ENCODE measurements at regions not wholly inside any gene's neighbourhood (a gene's known extent, or its start where the extent isn't known, plus 50 kb on each side); places are given as distances from the start of the nearest gene placed in this dataset.
"Not testable (repeated sequence)": the region's sequence is repeated elsewhere in the genome, so short reads cannot be mapped to it uniquely, and the experiment has no call there.

DNA sequence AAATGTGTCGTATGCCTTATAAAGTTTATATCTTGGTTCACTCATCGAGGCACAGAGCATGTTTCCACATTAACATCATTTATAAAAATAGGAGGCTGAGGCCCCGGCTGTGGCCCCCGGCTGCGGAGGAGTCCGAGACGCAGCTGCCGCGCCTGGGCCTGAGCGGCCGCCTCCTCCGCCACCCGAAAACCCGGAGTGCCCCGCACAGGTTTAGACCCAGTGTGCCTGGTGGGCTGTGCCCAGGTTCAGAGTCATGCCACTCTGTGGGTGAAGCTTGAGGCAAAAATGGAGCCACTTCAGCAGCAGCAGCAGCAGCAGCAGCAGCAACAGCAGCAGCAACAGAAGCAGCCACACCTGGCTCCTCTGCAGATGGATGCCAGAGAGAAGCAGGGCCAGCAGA lies 299.2 kb upstream of the ADGRL2 start:
- H3K27ac ChIP-seq; DNase-seq (ENCODE audit: low read depth, low spot score): not testable (repeated sequence)

DNA sequence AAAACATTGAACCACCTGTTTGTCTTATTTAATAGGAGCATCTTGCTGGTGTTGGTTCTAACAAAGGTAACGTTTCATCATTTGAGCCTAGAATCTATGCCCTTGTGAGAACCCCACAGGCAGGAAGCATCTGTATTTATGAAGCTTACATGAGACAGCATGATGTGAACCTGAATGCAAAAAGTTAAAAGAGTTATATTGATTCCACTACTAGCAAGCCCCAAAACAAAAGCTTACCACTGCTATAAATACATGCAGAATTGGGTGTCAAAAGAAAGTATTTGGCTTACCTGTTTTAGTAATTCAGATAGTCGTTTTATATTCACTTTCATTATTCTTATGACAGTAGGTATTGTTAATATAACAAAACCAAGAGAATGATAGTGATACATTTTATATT lies 301.2 kb upstream of the ADGRL2 start:
- H3K27ac ChIP-seq: no peak overlapping the region
- no peak for DNase-seq (ENCODE audit: low read depth, low spot score)

DNA sequence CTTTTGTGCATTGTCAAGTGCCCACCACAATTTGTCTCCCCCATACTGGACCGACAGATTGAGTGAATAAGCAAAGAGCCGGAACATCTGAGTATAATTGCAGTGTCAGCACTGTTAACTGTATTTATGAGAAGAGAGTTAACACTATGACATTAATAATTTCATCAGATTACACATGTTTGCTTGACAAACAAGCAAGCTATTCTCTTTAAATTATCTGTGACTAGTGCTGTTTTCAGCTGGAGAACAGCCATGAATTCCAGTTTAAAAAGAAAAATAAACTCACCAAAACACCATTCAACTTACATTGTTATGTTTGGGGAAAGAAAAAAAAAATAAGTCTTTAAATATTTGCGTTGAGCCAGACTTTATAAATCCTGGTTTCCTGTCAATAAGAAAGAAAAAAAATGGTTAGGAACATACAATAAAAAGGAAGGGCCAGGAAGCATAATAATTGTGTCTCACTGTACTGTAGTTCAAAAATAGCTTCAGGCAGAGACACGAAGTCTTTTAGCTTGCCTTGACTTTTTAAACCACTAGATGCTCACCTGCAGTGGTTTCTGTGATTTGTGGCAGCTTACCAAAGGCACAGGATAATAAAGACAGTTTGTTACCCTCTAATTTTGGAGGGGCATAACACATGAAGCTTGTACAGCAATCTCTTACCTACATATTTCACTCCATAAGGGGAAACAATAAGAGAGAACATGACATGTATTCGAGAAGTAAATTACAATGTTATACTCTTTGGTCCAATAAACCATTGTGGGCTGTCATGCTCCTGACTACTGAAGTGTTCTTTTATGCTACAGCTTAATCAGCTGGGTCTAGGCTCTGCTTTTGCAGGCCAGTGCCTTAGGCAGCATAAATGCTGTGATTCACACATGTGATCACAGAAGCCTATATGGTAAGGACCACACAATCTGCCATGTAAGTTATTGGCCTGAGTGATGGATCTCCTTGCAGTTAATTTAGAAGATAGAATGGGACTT lies 302.0 kb upstream of the ADGRL2 start:
- DNase-seq (ENCODE audit: low read depth, low spot score): no peak
- no peak overlapping the region for H3K27ac ChIP-seq

DNA sequence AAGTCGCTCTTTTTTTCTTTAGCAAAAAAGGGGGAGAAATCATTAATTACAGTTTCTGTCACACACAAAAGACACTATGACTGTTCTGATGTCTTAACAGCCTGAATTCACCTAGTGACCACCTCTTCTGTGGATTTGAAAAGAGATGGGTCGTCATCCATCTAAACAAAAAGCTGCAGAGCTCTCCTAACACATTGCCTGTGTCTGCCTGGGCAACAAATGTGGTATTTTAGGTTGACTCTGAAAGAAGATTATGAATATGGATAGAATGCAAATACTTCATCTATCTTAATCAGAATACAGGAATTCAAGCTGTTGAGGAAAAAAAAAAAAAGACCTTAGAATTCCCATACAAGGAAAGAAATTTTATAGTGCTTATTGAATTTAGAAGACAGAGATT lies 304.4 kb upstream of the ADGRL2 start:
- no peak overlapping the region for H3K27ac ChIP-seq

DNA sequence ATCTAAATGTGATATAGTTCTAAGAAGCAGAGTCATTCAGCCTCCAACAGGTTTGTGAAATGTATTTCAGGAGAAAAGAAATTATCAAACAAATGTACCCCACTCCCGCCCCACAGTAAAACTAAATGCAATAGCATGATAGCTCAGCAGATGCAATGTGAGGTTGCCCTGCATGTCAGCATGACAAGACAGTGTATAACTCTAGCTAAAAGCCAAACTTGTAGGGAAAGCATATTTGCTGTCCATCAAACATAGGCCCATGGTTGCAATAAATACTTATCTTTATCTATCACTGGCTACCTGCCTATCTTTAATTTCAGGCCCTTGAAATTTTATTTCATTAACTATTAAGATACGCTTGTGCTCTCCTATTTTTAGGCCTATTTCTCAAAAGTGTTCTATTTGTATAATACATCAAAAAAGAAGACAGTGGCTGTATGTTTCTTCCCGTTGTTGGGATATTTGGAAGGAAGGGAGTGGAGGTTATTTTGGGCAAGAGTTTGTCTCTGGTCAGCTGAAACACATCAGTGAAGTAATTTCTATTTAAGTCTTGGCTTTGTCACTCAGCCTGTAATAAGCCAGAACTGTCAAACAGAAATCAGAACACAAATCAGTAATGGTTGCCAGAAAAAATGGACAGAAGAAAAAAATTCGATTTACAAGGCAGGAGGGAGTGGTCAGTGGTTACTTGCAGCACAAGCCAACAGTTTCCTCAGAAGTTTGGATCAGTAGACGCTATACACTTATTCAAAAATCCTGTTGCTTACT lies 307.4 kb upstream of the ADGRL2 start:
- DNase-seq (ENCODE audit: low read depth, low spot score): no peak
- no peak overlapping the region for H3K27ac ChIP-seq

More for the DNA sequence above, 304.4 kb upstream of the ADGRL2 start:
- no peak for DNase-seq (ENCODE audit: low read depth, low spot score)

DNA sequence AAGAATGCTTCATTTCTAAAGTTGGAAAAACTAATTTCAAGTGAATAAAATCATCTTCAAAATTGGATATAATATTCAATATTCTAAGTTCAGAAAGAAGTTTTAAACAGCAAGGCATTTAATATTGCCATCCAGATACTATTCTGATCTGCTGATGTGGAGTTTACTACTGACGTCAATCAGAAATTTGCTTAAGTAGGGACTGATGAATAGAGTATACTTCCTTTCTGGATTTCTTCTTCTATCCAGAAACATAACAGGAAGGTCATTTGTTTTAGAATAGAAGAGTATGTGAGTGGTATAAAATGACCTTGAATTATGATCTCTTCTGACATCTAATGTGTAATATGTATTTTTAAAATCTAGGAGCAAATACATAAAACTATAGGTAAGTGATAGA lies 308.1 kb upstream of the ADGRL2 start:
- DNase-seq (ENCODE audit: low read depth, low spot score): no peak
- H3K27ac ChIP-seq: no peak overlapping the region

DNA sequence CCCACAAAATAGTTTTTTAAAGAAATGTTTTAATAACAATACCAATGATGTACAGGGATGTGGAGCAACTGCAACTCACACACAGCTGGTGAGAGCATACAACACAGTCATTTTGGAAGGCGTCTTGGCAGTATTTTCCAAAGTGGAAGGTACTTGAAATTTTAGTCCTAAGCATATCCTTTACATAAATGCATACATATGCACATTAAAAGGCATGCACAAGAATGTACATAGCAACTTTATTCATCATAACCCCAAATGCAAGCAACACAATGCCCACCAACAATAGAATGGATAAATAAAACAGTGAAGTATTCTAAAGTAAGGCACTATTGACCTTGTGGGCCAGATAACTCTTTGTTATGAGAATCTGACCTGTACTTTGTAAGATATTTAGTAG lies 310.1 kb upstream of the ADGRL2 start:
- H3K27ac ChIP-seq: no peak overlapping the region
- no peak for DNase-seq (ENCODE audit: low read depth, low spot score)

DNA sequence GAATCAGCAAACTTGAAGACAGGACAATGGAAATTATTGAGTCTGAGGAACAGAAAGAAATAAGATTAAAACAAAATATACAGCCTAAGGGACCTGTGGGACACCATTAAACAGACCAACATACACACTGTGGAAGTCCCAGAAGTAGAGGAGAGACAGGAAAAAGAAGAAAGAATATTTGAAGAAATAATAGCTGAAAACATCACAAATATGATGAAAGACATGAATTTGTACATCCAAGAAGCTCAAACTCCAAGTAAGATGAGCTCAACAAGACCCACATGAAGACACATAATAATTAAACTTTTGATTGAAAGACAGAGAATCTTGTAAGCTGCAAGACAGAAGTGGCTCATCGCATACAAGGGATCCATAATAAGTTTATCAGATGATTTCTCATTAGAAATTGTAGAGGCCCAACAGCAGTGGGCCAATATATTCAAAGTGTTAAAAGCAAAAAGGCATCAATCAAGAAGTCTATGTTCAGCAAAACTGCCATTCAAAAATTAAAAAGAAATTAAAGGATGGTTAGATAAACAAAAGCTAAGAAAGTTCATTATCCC lies 311.3 kb upstream of the ADGRL2 start:
- no peak for DNase-seq (ENCODE audit: low read depth, low spot score)
- H3K27ac ChIP-seq: no peak overlapping the region

DNA sequence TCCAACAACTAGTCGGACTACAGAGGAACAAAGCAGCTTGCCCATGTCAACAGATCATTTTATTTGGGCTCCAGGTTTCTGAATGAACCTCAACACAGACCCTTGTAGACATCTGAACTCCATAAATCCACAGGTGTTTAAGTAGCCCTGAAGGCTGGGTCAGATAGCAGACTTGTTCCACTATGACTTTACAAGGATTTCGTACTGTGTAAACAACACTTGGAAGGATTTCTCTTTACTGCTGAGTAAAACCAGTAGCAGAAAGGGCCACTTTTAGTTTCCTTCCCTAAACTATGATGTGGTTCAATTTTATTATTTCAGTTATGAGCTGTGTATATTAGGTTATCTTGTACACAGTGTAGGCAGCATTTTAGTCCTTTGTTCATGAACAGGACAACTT lies 316.4 kb upstream of the ADGRL2 start:
- DNase-seq (ENCODE audit: low read depth, low spot score): no peak
- H3K27ac ChIP-seq: no peak overlapping the region

DNA sequence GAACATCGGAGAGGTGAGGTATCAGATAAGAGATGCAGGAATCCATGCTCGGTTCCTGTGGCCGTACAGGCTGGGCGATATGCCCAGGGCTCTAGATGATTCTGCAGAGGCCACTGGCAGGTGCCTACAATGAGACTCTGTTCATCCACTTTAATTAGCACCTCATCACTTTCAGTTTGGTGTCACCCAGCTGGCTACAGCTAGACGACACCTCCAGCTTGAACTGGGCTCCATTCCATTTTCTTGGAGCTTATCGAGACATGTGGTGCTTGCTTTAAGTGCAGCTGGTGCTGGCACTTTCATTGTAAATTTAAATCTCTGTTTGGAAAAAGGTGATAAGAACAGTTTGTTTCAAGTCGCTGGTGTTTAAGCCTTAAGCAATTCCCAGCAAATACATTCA lies 322.5 kb upstream of the ADGRL2 start:
- no peak overlapping the region for H3K27ac ChIP-seq
- DNase-seq (ENCODE audit: low read depth, low spot score): no peak

DNA sequence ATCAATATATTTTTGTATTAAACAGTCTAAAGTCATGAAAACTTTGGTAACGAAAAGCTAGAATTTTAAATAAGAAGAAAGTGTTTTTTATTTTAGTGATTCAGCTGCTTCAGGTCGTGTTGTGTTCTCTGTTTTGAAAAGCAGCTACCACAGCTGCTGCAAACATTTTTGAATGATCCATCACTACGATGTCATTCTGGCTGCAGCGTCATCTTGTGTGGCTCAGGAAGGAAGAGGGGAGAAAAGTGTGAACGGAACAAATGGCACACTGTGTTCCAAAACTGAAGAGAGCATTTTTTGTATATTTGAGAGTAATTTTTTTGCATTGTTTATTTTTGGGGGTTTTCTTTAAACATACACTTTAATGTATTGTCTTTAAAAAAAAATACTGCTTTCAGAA lies 323.0 kb upstream of the ADGRL2 start:
- no peak for DNase-seq (ENCODE audit: low read depth, low spot score)
- H3K27ac ChIP-seq: no peak overlapping the region

DNA sequence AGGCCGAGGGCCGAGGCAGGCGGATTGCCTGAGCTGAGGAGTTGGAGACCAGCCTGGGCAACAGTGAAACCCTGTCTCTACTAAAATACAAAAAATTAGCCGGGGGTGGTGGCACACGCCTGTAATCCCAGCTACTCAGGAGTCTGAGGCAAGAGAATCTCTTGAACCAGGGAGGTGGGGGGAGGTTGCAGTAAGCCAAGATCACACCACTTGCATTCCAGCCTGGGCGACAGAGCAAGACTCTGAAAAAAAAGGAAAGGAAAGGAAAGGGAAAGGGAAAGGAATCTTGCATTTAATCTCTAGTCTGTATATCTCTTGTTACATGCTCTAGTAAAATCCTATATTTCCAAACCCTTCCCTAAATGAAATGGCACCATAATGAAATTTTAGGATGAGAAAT lies 328.3 kb upstream of the ADGRL2 start:
- no peak overlapping the region for H3K27ac ChIP-seq
- DNase-seq (ENCODE audit: low read depth, low spot score): no peak

DNA sequence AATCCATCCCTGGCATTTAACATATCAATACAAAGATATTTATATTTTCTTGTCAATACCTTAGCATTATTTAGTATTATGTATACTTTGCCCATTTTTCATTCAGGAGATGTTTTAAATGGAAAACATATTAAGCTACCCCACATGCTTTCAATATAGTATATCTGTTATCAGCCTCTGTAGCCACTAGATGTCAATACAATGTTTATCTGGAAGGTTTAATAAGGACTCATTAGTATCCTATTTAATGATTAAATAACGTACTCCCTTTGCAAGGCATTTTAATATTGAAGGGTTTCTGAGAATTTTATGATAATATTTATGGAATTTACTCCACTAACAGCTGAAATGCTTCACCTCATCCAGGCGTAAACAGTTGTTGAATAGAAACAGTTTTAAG lies 329.5 kb upstream of the ADGRL2 start:
- DNase-seq (ENCODE audit: low read depth, low spot score): no peak
- no peak overlapping the region for H3K27ac ChIP-seq

DNA sequence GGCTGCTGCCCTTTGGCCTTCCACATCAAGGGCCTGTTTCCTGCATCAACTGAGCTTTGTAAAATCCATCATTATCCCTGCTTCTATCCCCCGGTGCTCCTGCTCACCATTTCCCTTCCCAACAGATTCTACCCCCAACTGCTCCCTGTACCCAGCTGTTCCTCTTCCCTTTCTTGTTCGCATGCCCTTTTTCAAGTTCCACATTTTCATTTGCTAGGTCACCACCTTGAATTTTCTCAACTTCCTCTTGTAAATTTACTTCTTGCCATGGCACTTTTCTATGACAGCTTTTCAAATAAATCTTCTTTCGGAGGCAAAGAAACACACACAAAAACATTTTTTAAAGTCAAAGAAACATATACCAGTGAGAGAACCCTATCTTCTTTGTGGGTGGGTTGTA lies 330.5 kb upstream of the ADGRL2 start:
- H3K27ac ChIP-seq: no peak overlapping the region
- no peak for DNase-seq (ENCODE audit: low read depth, low spot score)

DNA sequence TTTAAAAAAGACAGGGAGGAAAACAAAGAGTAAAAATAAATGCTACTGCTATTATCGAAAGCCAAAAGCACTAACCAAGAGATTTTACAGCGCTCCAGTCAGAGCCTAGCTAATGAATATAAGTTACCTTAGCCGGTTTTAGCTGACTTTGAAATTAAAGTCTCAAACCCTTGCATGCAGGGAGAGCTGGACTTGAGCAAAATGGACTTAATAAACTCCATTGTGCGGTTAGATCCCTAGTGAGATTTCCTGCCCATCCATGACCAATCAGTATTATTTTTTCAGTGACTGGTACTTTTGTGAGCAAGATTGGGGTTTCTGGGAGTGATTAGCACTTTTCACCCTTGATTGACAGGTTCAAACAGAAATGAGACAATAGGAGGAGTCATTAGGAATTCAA lies 333.4 kb upstream of the ADGRL2 start:
- no peak overlapping the region for H3K27ac ChIP-seq
- no peak for DNase-seq (ENCODE audit: low read depth, low spot score)

DNA sequence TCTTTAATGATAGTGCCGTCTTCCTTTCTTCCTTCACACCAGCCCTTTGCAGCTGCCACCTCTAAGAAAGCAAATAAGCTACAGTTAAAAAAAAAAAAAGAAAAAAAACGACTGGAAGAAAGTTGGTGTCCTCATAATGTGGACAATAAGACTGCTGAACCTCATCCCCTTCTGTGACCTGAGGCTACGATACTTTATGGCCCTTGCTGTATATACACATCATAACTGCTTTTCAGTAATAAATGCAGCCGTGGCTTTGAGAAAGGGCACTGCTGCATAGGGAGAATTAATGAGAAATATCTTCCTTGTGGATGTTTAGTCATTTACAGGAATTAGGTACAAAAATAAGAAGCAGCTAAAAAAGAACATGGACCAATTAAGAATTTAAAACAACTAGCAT lies 333.8 kb upstream of the ADGRL2 start:
- no peak overlapping the region for H3K27ac ChIP-seq
- no peak for DNase-seq (ENCODE audit: low read depth, low spot score)

DNA sequence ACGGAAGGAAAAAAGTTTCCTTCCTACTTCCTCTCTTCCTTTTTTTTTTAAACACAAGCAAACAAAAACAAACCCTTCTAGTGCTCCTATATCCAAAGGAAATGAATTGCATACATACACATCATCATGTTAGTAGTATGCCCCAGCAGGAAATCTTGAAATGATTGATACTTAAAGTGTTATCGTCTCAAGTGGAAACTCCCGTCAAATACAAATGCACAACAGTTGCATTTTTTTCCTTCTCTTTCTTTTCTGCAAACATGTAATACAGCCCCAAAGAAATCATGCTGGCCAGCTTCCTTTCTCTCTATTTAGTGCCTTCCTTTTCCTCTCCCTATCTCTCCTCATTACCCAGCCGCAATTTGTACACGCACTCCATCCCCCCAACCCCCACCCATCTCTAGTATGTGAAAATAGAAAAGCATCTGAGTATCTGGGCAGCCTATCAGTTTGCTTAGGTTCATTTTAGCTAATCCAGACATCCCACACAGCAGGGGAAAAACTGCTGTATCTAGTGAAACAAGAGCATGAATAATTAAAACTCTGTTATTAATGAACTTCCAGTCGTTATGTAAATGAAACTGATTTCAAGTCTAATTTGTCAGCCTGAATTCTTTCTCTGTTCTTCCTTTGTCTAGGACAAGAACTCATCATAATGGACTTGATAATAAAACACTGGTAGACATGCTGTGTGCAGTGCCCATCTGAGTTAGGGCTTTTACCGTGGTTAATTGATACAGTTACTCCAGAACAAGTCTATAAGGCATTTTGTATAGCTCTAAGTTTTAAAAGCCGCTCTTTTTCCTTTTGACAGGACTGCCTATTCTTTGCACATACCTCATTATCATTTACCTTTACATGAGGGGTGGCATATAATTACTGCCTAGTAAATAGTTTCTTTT lies 336.5 kb upstream of the ADGRL2 start:
- DNase-seq (ENCODE audit: low read depth, low spot score): no peak
- no peak overlapping the region for H3K27ac ChIP-seq

DNA sequence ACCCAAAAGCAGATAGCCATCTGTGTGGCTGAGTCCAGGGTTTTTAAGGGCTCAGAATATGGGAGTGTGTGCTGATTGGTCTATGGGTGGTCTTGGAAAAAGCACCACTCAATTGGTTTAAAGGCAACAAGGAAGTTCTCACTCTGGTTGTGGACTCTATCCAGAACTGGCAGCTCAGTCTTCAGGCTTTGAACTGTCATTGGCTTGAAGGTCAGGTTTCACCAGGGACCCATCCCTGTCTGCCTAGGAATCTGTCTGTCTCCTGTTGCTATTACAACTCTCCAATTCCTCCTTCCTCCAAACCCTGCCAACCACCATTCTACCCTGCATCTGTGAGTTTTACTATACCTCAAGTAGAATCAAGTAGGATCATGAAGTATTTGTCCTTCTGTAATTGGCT lies 341.7 kb upstream of the ADGRL2 start:
- no peak for DNase-seq (ENCODE audit: low read depth, low spot score)
- no peak overlapping the region for H3K27ac ChIP-seq

DNA sequence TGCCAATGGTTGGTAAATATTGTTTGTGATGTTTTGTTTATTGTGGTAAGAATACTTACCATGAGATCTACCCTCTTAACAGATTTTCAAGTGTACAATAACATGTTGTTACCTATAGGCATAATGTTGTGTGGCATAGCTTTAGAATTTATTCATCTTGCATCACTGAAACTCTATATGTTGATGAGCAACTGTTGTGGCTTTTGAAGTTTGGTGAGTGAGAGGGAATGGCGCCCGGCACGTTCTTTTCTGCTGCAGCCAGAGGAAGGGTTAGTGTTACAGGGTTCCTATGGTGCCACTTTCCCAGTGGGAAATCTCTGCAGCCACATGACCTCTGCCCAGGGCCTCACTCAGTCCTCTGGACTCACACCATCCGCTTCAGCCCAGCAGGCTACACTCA lies 342.5 kb upstream of the ADGRL2 start:
- no peak for DNase-seq (ENCODE audit: low read depth, low spot score)
- H3K27ac ChIP-seq: no peak overlapping the region

DNA sequence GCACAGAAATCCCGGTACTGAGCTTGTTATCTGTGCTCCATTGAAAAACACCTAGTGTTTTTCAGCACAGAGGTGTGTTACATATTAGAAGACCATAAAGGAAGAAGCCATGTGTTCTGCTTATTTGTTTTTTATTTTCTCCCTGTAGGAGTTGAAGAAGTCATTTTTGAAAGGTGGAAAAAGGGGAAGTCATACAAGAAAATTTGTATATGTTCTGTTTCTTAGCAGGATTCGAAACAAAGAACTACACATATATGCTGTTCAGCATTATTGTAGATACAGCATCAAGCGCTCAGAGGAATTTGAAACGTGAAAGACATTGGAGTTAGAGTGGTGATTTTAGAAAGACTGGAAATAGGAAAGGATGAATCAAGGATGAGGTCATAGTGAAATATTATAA lies 345.3 kb upstream of the ADGRL2 start:
- no peak for DNase-seq (ENCODE audit: low read depth, low spot score)
- no peak overlapping the region for H3K27ac ChIP-seq
